PFSK-1 (cell line): ENCODE measurements at regions not wholly inside any gene's neighbourhood (a gene's known extent, or its start where the extent isn't known, plus 50 kb on each side); places are given as distances from the start of the nearest gene placed in this dataset.

Experiments used
- POLR2AphosphoS5 ChIP-seq: IDR thresholded peaks from 2 replicates; pipeline ENCODE4 v1.6.1; 2012; ENCODE audit warnings: low read depth, mild to moderate bottlenecking, control low read depth, low read length, moderate library complexity
- REST ChIP-seq, 2 experiments: IDR thresholded peaks; 2 replicates each; pipeline versions ENCODE4 v1.6.1 to v1.8.0; 2011 to 2012; ENCODE audit warnings: low read depth in 2 of 2, low read length in 2 of 2, control low read depth in 1 of 2, inconsistent platforms in 1 of 2, mild to moderate bottlenecking in 1 of 2, moderate library complexity in 1 of 2; ENCODE audit not compliant: insufficient read depth in 1 of 2
- SIN3A ChIP-seq: IDR thresholded peaks from 2 replicates; pipeline ENCODE4 v1.6.1; 2012; ENCODE audit warnings: mild to moderate bottlenecking, low read length, moderate library complexity, borderline replicate concordance; ENCODE audit not compliant: insufficient read depth
- TAF1 ChIP-seq: IDR thresholded peaks from 2 replicates; pipeline ENCODE4 v1.6.1; 2012; ENCODE audit warnings: low read length, control low read depth, borderline replicate concordance; ENCODE audit not compliant: insufficient read depth

GRCh38 chr2:234711308-234711707 lies 214.4 kb upstream of the ARL4C start:
- TF ChIP-seq REST (IDR thresholded peaks at IDR 0.05; ENCODE audit: insufficient read depth in 1 of 2, low read depth in 2 of 2, low read length in 2 of 2) (no peak), POLR2AphosphoS5 (no peak), SIN3A (no peak), TAF1 (no peak)
